GM19397 (cell line): ENCODE measurements at regions not wholly inside any gene's neighbourhood (a gene's known extent, or its start where the extent isn't known, plus 50 kb on each side); places are given as distances from the start of the nearest gene placed in this dataset.

Experiments used
- ATAC-seq: cut with Tn5 transposase; IDR thresholded peaks from one replicate; pipeline ENCODE4 v1.9.1; 2021; ENCODE audit warnings: mild to moderate bottlenecking, moderate library complexity; ENCODE audit not compliant: unreplicated experiment

- ATAC-seq = no peak
Observed at GRCh38 chr3:163126115-163126514, 1629.5 kb downstream of the OTOL1 start.
